ENCODE measurements at regions not wholly inside any gene's neighbourhood (a gene's known extent, or its start where the extent isn't known, plus 50 kb on each side); places are given as distances from the start of the nearest gene placed in this dataset.
"Not testable (repeated sequence)": the region's sequence is repeated elsewhere in the genome, so short reads cannot be mapped to it uniquely, and the experiment has no call there.

DNA sequence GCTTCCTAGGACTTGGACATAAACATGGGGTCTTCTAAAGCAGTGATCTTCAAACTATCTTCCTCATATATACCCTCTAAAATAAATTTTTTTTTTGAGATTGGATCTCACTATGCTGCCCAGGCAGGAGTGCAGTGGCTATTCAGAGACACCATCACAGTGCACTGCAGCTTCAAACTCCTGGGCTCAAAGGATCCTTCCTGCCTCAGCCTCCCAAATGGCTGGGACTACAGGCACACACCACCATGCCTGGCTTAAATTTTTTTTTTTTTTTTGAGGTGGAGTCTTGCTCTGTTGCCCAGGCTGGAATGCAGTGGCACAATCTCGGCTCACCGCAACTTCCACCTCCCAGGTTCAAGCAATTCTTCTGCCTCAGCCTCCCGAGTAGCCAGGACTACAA is 134.4 kb downstream of the ZFP64 start:
- not testable (repeated sequence) for H3K4me3 ChIP-seq (ENCODE audit: low read depth in 1 of 3, low read length in 3 of 3); DNase-seq (ENCODE audit: low spot score); H3K9ac ChIP-seq (ENCODE audit: low read depth in 1 of 2, low read length in 2 of 2); H3K36me3 ChIP-seq (ENCODE audit: control insufficient read depth in 4 of 4, insufficient read depth in 3 of 4, low read depth in 1 of 4, low read length in 3 of 4); H3K4me1 ChIP-seq (ENCODE audit: control insufficient read depth in 4 of 4, insufficient read depth in 4 of 4, low read length in 3 of 4); H3K27ac ChIP-seq (ENCODE audit: low read depth in 1 of 2, low read length in 2 of 2); H3K27me3 ChIP-seq (ENCODE audit: control insufficient read depth in 4 of 4, insufficient read depth in 4 of 4, low read length in 3 of 4)
- peaks cover 5 to 11% (median 8%) of the 10 kb centered on the region in 4 donors for H3K9me3 ChIP-seq (ENCODE audit: control insufficient read depth in 4 of 4, low read length in 3 of 4)
- 97% methylated on average over 3 of the region's 3 CpGs for WGBS

- TF ChIP-seq FOXA2 (IDR thresholded peaks at IDR 0.05): no peak
- TF ChIP-seq ZBTB33 (IDR thresholded peaks at IDR 0.05): no peak
- TF ChIP-seq FOXA1 (IDR thresholded peaks at IDR 0.05): no peak
- TF ChIP-seq HNF4A (conservative IDR thresholded peaks at IDR 0.05): no peak
- no peak for TF ChIP-seq RAD21 (IDR thresholded peaks at IDR 0.05)
- TF ChIP-seq SP1 (IDR thresholded peaks at IDR 0.05): no peak
- H3K27me3 ChIP-seq (ENCODE audit: control insufficient read depth in 4 of 4, insufficient read depth in 4 of 4, low read length in 3 of 4): no peaks in the 10 kb centered on the region
- H3K36me3 ChIP-seq (ENCODE audit: control insufficient read depth in 4 of 4, insufficient read depth in 3 of 4, low read depth in 1 of 4, low read length in 3 of 4): peaks cover 0 to 2% (median 0%) of the 10 kb centered on the region in 4 donors
- H3K9me3 ChIP-seq (ENCODE audit: control insufficient read depth in 4 of 4, low read length in 3 of 4): peaks cover 5 to 11% (median 8%) of the 10 kb centered on the region in 4 donors
- no peaks in the 10 kb centered on the region for H3K4me1 ChIP-seq (ENCODE audit: control insufficient read depth in 4 of 4, insufficient read depth in 4 of 4, low read length in 3 of 4)
- no peak overlapping the region for H3K9ac ChIP-seq (ENCODE audit: low read depth in 1 of 2, low read length in 2 of 2)
- no peak overlapping the region for H3K27ac ChIP-seq (ENCODE audit: low read depth in 1 of 2, low read length in 2 of 2)
- H3K4me3 ChIP-seq (ENCODE audit: low read depth in 1 of 3, low read length in 3 of 3): no peak overlapping the region
- no peak for DNase-seq (ENCODE audit: low spot score)
Observed at GRCh38 chr20:52056203-52057062, 135.1 kb downstream of the ZFP64 start.

DNA sequence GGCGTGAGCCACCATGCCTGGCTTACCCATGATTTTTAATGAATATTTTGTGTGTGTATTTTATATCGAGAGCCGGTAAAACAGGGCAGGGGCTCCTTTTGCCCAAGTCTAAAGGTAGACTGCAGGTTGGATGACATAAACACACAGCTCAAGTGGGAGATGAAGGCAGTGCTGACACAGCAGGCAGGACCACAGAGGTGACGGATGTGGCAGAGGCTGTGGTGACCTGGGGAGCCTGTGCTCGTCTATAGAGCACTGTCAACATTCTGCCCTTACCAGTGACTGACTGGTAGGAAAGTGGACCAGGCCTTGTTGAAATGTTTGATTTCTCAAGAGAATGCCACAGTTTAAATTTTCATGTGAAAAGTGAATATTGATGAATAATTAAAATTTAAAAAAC is 137.5 kb downstream of the ZFP64 start:
- DNase-seq (ENCODE audit: low spot score): no peak
- H3K36me3 ChIP-seq (ENCODE audit: control insufficient read depth in 4 of 4, insufficient read depth in 3 of 4, low read depth in 1 of 4, low read length in 3 of 4): peaks cover 0 to 2% (median 0%) of the 10 kb centered on the region in 4 donors
- no peaks in the 10 kb centered on the region for H3K27me3 ChIP-seq (ENCODE audit: control insufficient read depth in 4 of 4, insufficient read depth in 4 of 4, low read length in 3 of 4)
- peaks cover 5 to 11% (median 8%) of the 10 kb centered on the region in 4 donors for H3K9me3 ChIP-seq (ENCODE audit: control insufficient read depth in 4 of 4, low read length in 3 of 4)
- H3K27ac ChIP-seq (ENCODE audit: low read depth in 1 of 2, low read length in 2 of 2): no peak overlapping the region
- H3K4me3 ChIP-seq (ENCODE audit: low read depth in 1 of 3, low read length in 3 of 3): no peak overlapping the region
- no peaks in the 10 kb centered on the region for H3K4me1 ChIP-seq (ENCODE audit: control insufficient read depth in 4 of 4, insufficient read depth in 4 of 4, low read length in 3 of 4)
- no peak overlapping the region for H3K9ac ChIP-seq (ENCODE audit: low read depth in 1 of 2, low read length in 2 of 2)
- WGBS: 95% methylated on average over 5 of the region's 5 CpGs
- no peak for TF ChIP-seq EGR1 (IDR thresholded peaks at IDR 0.05; ENCODE audit: low read depth in 2 of 2)
- TF ChIP-seq HNF4A (conservative IDR thresholded peaks at IDR 0.05): no peak
- TF ChIP-seq, protein P1, sequence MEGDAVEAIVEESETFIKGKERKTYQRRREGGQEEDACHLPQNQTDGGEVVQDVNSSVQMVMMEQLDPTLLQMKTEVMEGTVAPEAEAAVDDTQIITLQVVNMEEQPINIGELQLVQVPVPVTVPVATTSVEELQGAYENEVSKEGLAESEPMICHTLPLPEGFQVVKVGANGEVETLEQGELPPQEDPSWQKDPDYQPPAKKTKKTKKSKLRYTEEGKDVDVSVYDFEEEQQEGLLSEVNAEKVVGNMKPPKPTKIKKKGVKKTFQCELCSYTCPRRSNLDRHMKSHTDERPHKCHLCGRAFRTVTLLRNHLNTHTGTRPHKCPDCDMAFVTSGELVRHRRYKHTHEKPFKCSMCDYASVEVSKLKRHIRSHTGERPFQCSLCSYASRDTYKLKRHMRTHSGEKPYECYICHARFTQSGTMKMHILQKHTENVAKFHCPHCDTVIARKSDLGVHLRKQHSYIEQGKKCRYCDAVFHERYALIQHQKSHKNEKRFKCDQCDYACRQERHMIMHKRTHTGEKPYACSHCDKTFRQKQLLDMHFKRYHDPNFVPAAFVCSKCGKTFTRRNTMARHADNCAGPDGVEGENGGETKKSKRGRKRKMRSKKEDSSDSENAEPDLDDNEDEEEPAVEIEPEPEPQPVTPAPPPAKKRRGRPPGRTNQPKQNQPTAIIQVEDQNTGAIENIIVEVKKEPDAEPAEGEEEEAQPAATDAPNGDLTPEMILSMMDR (IDR thresholded peaks at IDR 0.05; ENCODE audit: low read depth, low read length, missing input control): no peak
- no peak for TF ChIP-seq RAD21 (IDR thresholded peaks at IDR 0.05)
- TF ChIP-seq ZBTB33 (IDR thresholded peaks at IDR 0.05): no peak
- TF ChIP-seq, protein P2, sequence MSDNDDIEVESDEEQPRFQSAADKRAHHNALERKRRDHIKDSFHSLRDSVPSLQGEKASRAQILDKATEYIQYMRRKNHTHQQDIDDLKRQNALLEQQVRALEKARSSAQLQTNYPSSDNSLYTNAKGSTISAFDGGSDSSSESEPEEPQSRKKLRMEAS (IDR thresholded peaks at IDR 0.05): no peak
- TF ChIP-seq TAF1 (conservative IDR thresholded peaks at IDR 0.05): no peak
- no peak for TF ChIP-seq YY1 (IDR thresholded peaks at IDR 0.05)
- no peak for TF ChIP-seq NR2F2 (IDR thresholded peaks at IDR 0.05)
- TF ChIP-seq HNF4G (IDR thresholded peaks at IDR 0.05): no peak
- TF ChIP-seq JUND (IDR thresholded peaks at IDR 0.05): no peak
- no peak for TF ChIP-seq REST (IDR thresholded peaks at IDR 0.05)
- TF ChIP-seq FOXA2 (IDR thresholded peaks at IDR 0.05): no peak
- no peak for TF ChIP-seq GABPA (IDR thresholded peaks at IDR 0.05 in 1 of 2, conservative IDR thresholded peaks at IDR 0.05 in 1 of 2)
- no peak for TF ChIP-seq FOXA1 (IDR thresholded peaks at IDR 0.05)
- TF ChIP-seq RXRA (IDR thresholded peaks at IDR 0.05): no peak
- TF ChIP-seq ATF3 (IDR thresholded peaks at IDR 0.05): no peak

Data from liver (tissue), 8 donors.